ENCODE measurements at regions not wholly inside any gene's neighbourhood (a gene's known extent, or its start where the extent isn't known, plus 50 kb on each side); places are given as distances from the start of the nearest gene placed in this dataset.

DNA sequence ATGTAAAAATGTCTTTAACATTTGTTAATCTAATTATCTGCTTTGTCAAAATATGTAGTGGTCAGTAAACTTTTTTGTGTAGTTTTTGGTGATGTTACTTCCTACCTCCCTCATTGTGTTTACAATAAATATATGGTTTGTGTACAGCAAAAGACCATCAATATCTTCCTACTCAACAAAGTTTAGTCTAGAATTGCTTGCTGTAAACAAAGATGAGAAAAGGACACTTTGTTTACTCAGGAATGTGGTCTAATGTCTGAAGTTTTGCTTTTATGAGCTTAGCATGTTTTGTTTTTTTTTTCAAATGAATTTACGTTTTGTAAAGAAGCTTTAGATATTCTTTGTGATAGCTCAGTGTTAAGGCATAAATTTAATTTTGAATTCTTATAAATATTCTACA lies 563.5 kb upstream of the SPRY2 start:
- dilution Hi-C loops (cut with MboI; ENCODE audit: extremely low pct_ligation_motif_present, low sequenced_read_pairs) (no loop called here), intact Hi-C loops (cut with micrococcal nuclease) (loop anchor here (2.0 kb wide), 1 partner anchor 14 kb away; no protein-coding TSS in a partner anchor)
- DNase-seq (ENCODE audit: low read depth, low spot score) (no peak), FAIRE-seq (no peak)
- Histone ChIP-seq H3K27ac (ENCODE audit: insufficient read depth, low read depth, low read length) (no peak overlapping the region), H2AFZ (ENCODE audit: low read depth, low read length) (no peak overlapping the region), H3K4me1 (ENCODE audit: control insufficient read depth, extremely low read depth, insufficient read depth, low read length) (no peaks in the 10 kb centered on the region), H3K9me1 (replicated peaks; ENCODE audit: control insufficient read depth, extremely low read depth, insufficient read depth, low read length) (no peaks in the 10 kb centered on the region), H3K4me2 (ENCODE audit: insufficient read depth, low read length) (no peak overlapping the region), H3K79me2 (ENCODE audit: control insufficient read depth, insufficient read depth, low read length) (no peaks in the 10 kb centered on the region), H3K9me3 (replicated peaks; ENCODE audit: control insufficient read depth, insufficient read depth, low read length) (no peaks in the 10 kb centered on the region), H3K27me3 (ENCODE audit: control insufficient read depth in 2 of 2, insufficient read depth in 2 of 2, low read length in 2 of 2) (no peaks in the 10 kb centered on the region), H3K4me3 (replicated peaks in 1 of 3; ENCODE audit: insufficient read depth in 1 of 3, low read depth in 1 of 3, low read length in 3 of 3) (no peak overlapping the region), H3K36me3 (ENCODE audit: control insufficient read depth in 2 of 2, extremely low read depth in 1 of 2, insufficient read depth in 2 of 2, low read length in 2 of 2) (no peaks in the 10 kb centered on the region), H3K9ac (replicated peaks; ENCODE audit: extremely low read depth, insufficient read depth, low read length) (no peak overlapping the region), H4K20me1 (replicated peaks; ENCODE audit: control insufficient read depth, extremely low read depth, insufficient read depth, low read length) (no peaks in the 10 kb centered on the region)
- ChIA-PET POLR2A (no interaction called here), CTCF (no interaction called here)
- BruUV-seq (replicated peaks) = no TSS peak
- no peak for TF ChIP-seq EZH2 (IDR thresholded peaks at IDR 0.05; ENCODE audit: borderline replicate concordance, low read depth, low read length, severe bottlenecking)
- no peak for TF ChIP-seq FOS (IDR thresholded peaks at IDR 0.05; ENCODE audit: borderline replicate concordance, insufficient read depth, low read length)
- TF ChIP-seq, protein P1, sequence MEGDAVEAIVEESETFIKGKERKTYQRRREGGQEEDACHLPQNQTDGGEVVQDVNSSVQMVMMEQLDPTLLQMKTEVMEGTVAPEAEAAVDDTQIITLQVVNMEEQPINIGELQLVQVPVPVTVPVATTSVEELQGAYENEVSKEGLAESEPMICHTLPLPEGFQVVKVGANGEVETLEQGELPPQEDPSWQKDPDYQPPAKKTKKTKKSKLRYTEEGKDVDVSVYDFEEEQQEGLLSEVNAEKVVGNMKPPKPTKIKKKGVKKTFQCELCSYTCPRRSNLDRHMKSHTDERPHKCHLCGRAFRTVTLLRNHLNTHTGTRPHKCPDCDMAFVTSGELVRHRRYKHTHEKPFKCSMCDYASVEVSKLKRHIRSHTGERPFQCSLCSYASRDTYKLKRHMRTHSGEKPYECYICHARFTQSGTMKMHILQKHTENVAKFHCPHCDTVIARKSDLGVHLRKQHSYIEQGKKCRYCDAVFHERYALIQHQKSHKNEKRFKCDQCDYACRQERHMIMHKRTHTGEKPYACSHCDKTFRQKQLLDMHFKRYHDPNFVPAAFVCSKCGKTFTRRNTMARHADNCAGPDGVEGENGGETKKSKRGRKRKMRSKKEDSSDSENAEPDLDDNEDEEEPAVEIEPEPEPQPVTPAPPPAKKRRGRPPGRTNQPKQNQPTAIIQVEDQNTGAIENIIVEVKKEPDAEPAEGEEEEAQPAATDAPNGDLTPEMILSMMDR (IDR thresholded peaks at IDR 0.05; ENCODE audit: extremely low read depth in 1 of 2, insufficient read depth in 1 of 2, low read depth in 1 of 2, low read length in 2 of 2) = no peak
- TF ChIP-seq JUN (IDR thresholded peaks at IDR 0.05; ENCODE audit: borderline replicate concordance, insufficient read depth, insufficient read length, low read depth) = no peak
- TF ChIP-seq GATA2 (IDR thresholded peaks at IDR 0.05; ENCODE audit: insufficient read depth, insufficient read length, low read depth, low read length) = no peak
- no peak for TF ChIP-seq POLR2A (IDR thresholded peaks at IDR 0.05; ENCODE audit: low read depth, low read length)
- no peak for TF ChIP-seq POLR2AphosphoS5 (IDR thresholded peaks at IDR 0.05; ENCODE audit: insufficient read depth, low read depth, low read length)
- TF ChIP-seq, protein P2, sequence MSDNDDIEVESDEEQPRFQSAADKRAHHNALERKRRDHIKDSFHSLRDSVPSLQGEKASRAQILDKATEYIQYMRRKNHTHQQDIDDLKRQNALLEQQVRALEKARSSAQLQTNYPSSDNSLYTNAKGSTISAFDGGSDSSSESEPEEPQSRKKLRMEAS (IDR thresholded peaks at IDR 0.05; ENCODE audit: insufficient read depth, insufficient read length) = no peak
- no peak for TF ChIP-seq MYC (IDR thresholded peaks at IDR 0.05; ENCODE audit: low read depth, low read length)

Measured in endothelial cell of umbilical vein (primary cell).